Chondrocyte (in vitro differentiated cells): ENCODE measurements at regions not wholly inside any gene's neighbourhood (a gene's known extent, or its start where the extent isn't known, plus 50 kb on each side); places are given as distances from the start of the nearest gene placed in this dataset.

Experiments used
- DNase-seq: peaks from one replicate; pipeline ENCODE4 v3.0.0; 2021; ENCODE audit warnings: mixed read lengths, low spot score
- H3K27ac Mint-ChIP-seq: one replicate; pipeline ENCODE4 v1.8.0; 2021; ENCODE audit warnings: mild to moderate bottlenecking, moderate library complexity, mixed read lengths; ENCODE audit not compliant: unreplicated experiment
- H3K27me3 Mint-ChIP-seq: 2 replicates; pipeline ENCODE4 v1.8.0; 2021; ENCODE audit warnings: low read depth, mixed read lengths
- H3K36me3 Mint-ChIP-seq: 2 replicates; pipeline ENCODE4 v1.8.0; 2021; ENCODE audit warnings: low read depth, mixed read lengths
- H3K4me1 Mint-ChIP-seq: 2 replicates; pipeline ENCODE4 v1.8.0; 2021; ENCODE audit warnings: low read depth, mild to moderate bottlenecking, mixed read lengths
- H3K4me3 Mint-ChIP-seq: one replicate; pipeline ENCODE4 v1.8.0; 2021; ENCODE audit warnings: mild to moderate bottlenecking, moderate library complexity, mixed read lengths; ENCODE audit not compliant: unreplicated experiment
- H3K9me3 Mint-ChIP-seq: 2 replicates; pipeline ENCODE4 v1.8.0; 2021; ENCODE audit warnings: low read depth, mixed read lengths
- CTCF ChIP-seq: fragments of 200-600 bp; sonication (generic); IDR thresholded peaks from 2 replicates; pipeline ENCODE4 v1.5.0; 2021; ENCODE audit warnings: antibody characterized with exemption, mild to moderate bottlenecking, moderate library complexity

GRCh38 chr10:123568751-123569150 is 97.4 kb upstream of the GPR26 start:
- peaks cover 32% of the 10 kb centered on the region for H3K27me3 Mint-ChIP-seq
- no peaks in the 10 kb centered on the region for H3K36me3 Mint-ChIP-seq
- no peaks in the 10 kb centered on the region for H3K9me3 Mint-ChIP-seq
- no peak for TF ChIP-seq CTCF
- no peak overlapping the region for H3K4me3 Mint-ChIP-seq
- H3K4me1 Mint-ChIP-seq: no peaks in the 10 kb centered on the region
- no peak overlapping the region for H3K27ac Mint-ChIP-seq
- no peak for DNase-seq

- DNase-seq: no peak
Observed at GRCh38 chr10:123569436-123570035, 96.6 kb upstream of the GPR26 start.

GRCh38 chr10:123570051-123570897 is 95.9 kb upstream of the GPR26 start:
- no peak overlapping the region for H3K4me3 Mint-ChIP-seq
- no peak for DNase-seq
- H3K27me3 Mint-ChIP-seq: peaks cover 34% of the 10 kb centered on the region
- no peaks in the 10 kb centered on the region for H3K9me3 Mint-ChIP-seq
- H3K27ac Mint-ChIP-seq: no peak overlapping the region
- H3K4me1 Mint-ChIP-seq: no peaks in the 10 kb centered on the region
- no peaks in the 10 kb centered on the region for H3K36me3 Mint-ChIP-seq
- TF ChIP-seq CTCF: no peak

More at GRCh38 chr10:123569436-123570035, 96.6 kb upstream of the GPR26 start:
- H3K27me3 Mint-ChIP-seq: peaks cover 35% of the 10 kb centered on the region
- TF ChIP-seq CTCF: no peak
- no peaks in the 10 kb centered on the region for H3K9me3 Mint-ChIP-seq
- H3K27ac Mint-ChIP-seq: no peak overlapping the region
- H3K4me3 Mint-ChIP-seq: no peak overlapping the region
- H3K4me1 Mint-ChIP-seq: no peaks in the 10 kb centered on the region
- no peaks in the 10 kb centered on the region for H3K36me3 Mint-ChIP-seq

GRCh38 chr10:123570898-123571515 is 95.1 kb upstream of the GPR26 start:
- H3K4me1 Mint-ChIP-seq: no peaks in the 10 kb centered on the region
- no peaks in the 10 kb centered on the region for H3K36me3 Mint-ChIP-seq
- no peak overlapping the region for H3K4me3 Mint-ChIP-seq
- H3K27me3 Mint-ChIP-seq: peaks cover 36% of the 10 kb centered on the region
- no peak for DNase-seq
- H3K9me3 Mint-ChIP-seq: no peaks in the 10 kb centered on the region
- TF ChIP-seq CTCF: no peak
- no peak overlapping the region for H3K27ac Mint-ChIP-seq

GRCh38 chr10:123571978-123572377 is 94.2 kb upstream of the GPR26 start:
- Mint-ChIP-seq H3K27ac (no peak overlapping the region), H3K36me3 (no peaks in the 10 kb centered on the region), H3K4me3 (no peak overlapping the region), H3K4me1 (no peaks in the 10 kb centered on the region), H3K27me3 (peaks cover 36% of the 10 kb centered on the region), H3K9me3 (no peaks in the 10 kb centered on the region)
- DNase-seq: no peak
- no peak for TF ChIP-seq CTCF
